BJ (cell line): ENCODE measurements at regions not wholly inside any gene's neighbourhood (a gene's known extent, or its start where the extent isn't known, plus 50 kb on each side); places are given as distances from the start of the nearest gene placed in this dataset.

ENCODE experiments used
- CTCF ChIA-PET: fragments of 350-600 bp; formaldehyde crosslinking; extraction: SDS; loops from one replicate; lab custom pipeline; 2021; ENCODE audit warnings: antibody characterized with exemption, inconsistent platforms; lab: Yijun Ruan, JAX
- POLR2A ChIA-PET: fragments of 300-600 bp; sonication (Branson Sonifier 250); formaldehyde crosslinking; extraction: SDS; loops from one replicate; lab custom pipeline; 2021; ENCODE audit warnings: antibody characterized with exemption; lab: Charles Lee
- DNase-seq: peaks from one replicate; pipeline ENCODE4 v3.0.0-alpha.2; 2011; ENCODE audit warnings: low read depth
- H3K27me3 ChIP-seq: 2 replicates; pipeline ENCODE4 v1.6.0; 2011; ENCODE audit warnings: low read length; ENCODE audit not compliant: control insufficient read depth, insufficient read depth
- H3K36me3 ChIP-seq: 2 replicates; pipeline ENCODE4 v1.5.1; 2011; ENCODE audit warnings: low read length; ENCODE audit not compliant: control insufficient read depth, insufficient read depth
- H3K4me3 ChIP-seq: 2 replicates; pipeline ENCODE4 v1.5.1; 2011; ENCODE audit warnings: low read depth, mild to moderate bottlenecking, control low read depth, low read length
- CTCF ChIP-seq: IDR thresholded peaks from 2 replicates; pipeline ENCODE4 v1.5.1; 2011; ENCODE audit warnings: low read depth, mild to moderate bottlenecking, control low read depth, inconsistent platforms, low read length, moderate library complexity; ENCODE audit not compliant: insufficient read depth

DNA sequence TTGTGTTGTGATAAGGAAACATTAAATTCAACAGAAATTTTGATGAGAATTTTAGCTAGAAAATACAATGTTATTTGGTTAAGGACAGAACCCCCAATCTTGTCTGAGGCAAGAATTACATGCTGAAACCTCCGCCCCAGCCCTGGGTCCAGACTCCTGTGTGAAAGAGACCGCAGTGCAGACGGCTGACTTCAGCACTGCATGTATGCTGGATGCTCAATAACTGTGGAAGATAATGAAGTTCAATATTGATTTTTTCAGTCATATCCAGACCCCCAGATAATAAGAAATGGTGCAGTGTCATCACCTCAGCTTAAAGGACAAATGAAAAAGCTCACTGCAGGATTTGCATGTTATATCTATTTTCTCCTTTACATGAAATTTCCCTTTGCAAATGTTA is 188.3 kb upstream of the CNTN4 start:
- Histone ChIP-seq H3K36me3 (no peaks in the 10 kb centered on the region), H3K4me3 (no peak overlapping the region), H3K27me3 (no peaks in the 10 kb centered on the region)
- no peak for DNase-seq
- no peak for TF ChIP-seq CTCF
- POLR2A ChIA-PET: no interaction called here
- CTCF ChIA-PET: no interaction called here

GRCh38 chr3:1929788-1930414 is 168.8 kb upstream of the CNTN4 start:
- H3K36me3 ChIP-seq: no peaks in the 10 kb centered on the region
- DNase-seq: no peak
- no peaks in the 10 kb centered on the region for H3K27me3 ChIP-seq
- ChIA-PET POLR2A (no interaction called here), CTCF (no interaction called here)
- no peak for TF ChIP-seq CTCF
- H3K4me3 ChIP-seq: no peak overlapping the region

GRCh38 chr3:1938975-1939374 is 159.7 kb upstream of the CNTN4 start:
- Histone ChIP-seq H3K4me3 (no peak overlapping the region), H3K36me3 (no peaks in the 10 kb centered on the region), H3K27me3 (no peaks in the 10 kb centered on the region)
- TF ChIP-seq CTCF: no peak
- POLR2A ChIA-PET: no interaction called here
- CTCF ChIA-PET: no interaction called here
- DNase-seq: no peak

DNA sequence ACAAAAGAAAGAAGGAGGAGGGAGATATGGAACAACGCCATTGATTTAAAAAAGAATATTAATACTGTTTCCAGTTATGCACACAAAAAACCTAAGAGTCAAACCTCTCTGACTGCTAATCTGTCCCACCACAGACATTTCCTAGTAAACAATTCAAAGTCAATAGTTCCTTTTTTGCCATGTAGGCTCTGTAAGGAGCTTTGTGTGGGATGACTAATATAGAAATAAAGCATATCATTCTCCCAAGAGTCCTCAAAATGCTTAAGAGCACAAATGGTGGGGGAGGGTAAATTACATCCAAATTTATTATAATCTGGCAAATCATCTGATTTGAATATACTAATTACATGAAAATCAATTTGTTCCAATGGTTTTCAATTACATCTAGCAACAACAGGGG is 155.9 kb upstream of the CNTN4 start:
- no peak for DNase-seq
- ChIA-PET CTCF (no interaction called here), POLR2A (no interaction called here)
- Histone ChIP-seq H3K4me3 (no peak overlapping the region), H3K27me3 (no peaks in the 10 kb centered on the region), H3K36me3 (no peaks in the 10 kb centered on the region)
- no peak for TF ChIP-seq CTCF

DNA sequence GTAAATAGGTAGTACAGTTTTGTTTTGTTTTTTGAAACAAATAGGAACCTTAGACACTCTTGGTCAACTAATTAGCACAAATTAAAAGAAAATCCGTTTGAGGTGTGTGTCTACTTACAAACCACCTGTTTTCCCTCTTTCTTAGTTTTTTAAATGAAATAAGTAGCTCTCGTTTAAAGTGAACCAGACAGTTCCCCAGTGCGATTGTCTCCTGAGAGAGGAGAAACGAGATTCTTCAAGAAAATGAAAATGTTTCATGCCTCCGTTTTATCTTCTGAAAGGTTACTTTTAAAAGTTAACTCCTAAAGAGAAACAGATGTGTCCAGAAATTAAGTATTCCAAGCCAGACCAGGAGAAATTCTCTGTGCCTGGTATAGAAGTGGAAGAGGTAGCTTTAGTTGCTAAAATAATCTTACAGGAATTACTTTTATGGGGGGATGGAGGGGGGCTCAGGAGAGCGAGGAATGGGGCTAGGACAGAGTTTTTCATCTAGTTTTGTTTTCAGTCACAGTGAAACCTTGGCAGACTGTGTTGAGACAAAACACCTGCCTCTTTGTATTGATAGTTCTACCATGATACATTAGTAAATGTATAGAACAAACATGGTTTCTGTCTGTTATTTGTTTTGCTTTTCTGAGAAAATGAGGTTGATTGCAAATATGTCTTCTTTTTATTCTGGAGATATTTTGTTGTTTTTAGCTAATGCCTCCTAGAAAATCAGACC is 155.1 kb upstream of the CNTN4 start:
- H3K36me3 ChIP-seq: no peaks in the 10 kb centered on the region
- DNase-seq: no peak
- TF ChIP-seq CTCF: no peak
- POLR2A ChIA-PET: no interaction called here
- no peaks in the 10 kb centered on the region for H3K27me3 ChIP-seq
- CTCF ChIA-PET: no interaction called here
- H3K4me3 ChIP-seq: no peak overlapping the region
